ENCODE measurements at regions not wholly inside any gene's neighbourhood (a gene's known extent, or its start where the extent isn't known, plus 50 kb on each side); places are given as distances from the start of the nearest gene placed in this dataset.

- Histone ChIP-seq H3K4me3 (no peak overlapping the region), H3K27ac (no peak overlapping the region), H3K27me3 (no peaks in the 10 kb centered on the region), H3K4me1 (no peaks in the 10 kb centered on the region), H3K9me3 (no peaks in the 10 kb centered on the region), H3K36me3 (no peaks in the 10 kb centered on the region)
- DNase-seq: no peak
- TF ChIP-seq POLR2A (IDR thresholded peaks at IDR 0.05): no peak
- TF ChIP-seq, protein P1, sequence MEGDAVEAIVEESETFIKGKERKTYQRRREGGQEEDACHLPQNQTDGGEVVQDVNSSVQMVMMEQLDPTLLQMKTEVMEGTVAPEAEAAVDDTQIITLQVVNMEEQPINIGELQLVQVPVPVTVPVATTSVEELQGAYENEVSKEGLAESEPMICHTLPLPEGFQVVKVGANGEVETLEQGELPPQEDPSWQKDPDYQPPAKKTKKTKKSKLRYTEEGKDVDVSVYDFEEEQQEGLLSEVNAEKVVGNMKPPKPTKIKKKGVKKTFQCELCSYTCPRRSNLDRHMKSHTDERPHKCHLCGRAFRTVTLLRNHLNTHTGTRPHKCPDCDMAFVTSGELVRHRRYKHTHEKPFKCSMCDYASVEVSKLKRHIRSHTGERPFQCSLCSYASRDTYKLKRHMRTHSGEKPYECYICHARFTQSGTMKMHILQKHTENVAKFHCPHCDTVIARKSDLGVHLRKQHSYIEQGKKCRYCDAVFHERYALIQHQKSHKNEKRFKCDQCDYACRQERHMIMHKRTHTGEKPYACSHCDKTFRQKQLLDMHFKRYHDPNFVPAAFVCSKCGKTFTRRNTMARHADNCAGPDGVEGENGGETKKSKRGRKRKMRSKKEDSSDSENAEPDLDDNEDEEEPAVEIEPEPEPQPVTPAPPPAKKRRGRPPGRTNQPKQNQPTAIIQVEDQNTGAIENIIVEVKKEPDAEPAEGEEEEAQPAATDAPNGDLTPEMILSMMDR (IDR thresholded peaks at IDR 0.05): no peak
- intact Hi-C loops (cut with DNase I; ENCODE audit: low total_unique reads): no loop called here
These were observed 63.2 kb upstream of the ATP11B start for GRCh38 chr3:182729903-182730674.

DNA sequence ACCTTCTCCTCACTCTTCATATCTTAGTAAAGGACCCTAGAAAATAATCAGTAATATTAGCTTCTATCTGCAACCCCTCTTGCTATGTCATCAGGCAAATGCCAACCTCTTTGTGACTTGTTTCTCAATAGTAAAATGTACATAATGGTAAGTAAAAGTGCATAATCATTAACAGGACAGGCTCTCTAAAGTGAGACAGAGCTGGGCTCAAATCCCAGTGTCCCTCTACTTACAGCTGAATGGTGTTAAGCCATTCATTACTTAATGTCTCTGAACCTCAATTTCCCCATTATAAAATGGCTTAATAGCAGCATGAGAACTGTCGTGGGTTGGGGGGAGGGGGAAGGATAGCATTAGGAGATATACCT is 62.6 kb upstream of the ATP11B start:
- Histone ChIP-seq H3K9me3 (no peaks in the 10 kb centered on the region), H3K4me3 (no peak overlapping the region), H3K4me1 (no peaks in the 10 kb centered on the region), H3K27me3 (no peaks in the 10 kb centered on the region), H3K36me3 (no peaks in the 10 kb centered on the region), H3K27ac (no peak overlapping the region)
- intact Hi-C loops (cut with DNase I; ENCODE audit: low total_unique reads): no loop called here
- DNase-seq: no peak
- TF ChIP-seq, protein P1 (IDR thresholded peaks at IDR 0.05): no peak
- no peak for TF ChIP-seq POLR2A (IDR thresholded peaks at IDR 0.05)

DNA sequence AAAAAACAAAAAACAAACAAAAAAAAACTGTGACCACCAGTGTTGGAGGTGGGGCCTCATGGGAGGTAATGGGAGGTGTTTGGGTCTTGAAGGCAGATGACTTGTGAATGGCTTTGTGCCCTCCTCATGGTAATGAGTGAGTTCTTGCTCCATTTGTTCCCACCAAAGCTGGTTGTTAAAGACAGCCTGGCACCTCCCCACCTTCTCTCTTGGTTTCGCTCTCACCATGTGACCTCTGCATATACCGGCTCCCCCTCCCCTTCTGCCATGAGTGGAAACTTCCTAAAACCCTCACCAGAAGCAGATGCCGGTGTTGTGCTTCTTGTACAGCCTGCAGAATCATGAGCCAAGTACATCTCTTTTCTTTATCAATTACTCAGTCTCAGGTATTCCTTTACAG is 61.5 kb upstream of the ATP11B start:
- no peaks in the 10 kb centered on the region for H3K27me3 ChIP-seq
- no peak for DNase-seq
- no peaks in the 10 kb centered on the region for H3K36me3 ChIP-seq
- H3K27ac ChIP-seq: no peak overlapping the region
- intact Hi-C loops (cut with DNase I; ENCODE audit: low total_unique reads): no loop called here
- H3K4me3 ChIP-seq: no peak overlapping the region
- TF ChIP-seq POLR2A (IDR thresholded peaks at IDR 0.05): no peak
- TF ChIP-seq, protein P1 (IDR thresholded peaks at IDR 0.05): no peak
- H3K4me1 ChIP-seq: no peaks in the 10 kb centered on the region
- no peaks in the 10 kb centered on the region for H3K9me3 ChIP-seq

DNA sequence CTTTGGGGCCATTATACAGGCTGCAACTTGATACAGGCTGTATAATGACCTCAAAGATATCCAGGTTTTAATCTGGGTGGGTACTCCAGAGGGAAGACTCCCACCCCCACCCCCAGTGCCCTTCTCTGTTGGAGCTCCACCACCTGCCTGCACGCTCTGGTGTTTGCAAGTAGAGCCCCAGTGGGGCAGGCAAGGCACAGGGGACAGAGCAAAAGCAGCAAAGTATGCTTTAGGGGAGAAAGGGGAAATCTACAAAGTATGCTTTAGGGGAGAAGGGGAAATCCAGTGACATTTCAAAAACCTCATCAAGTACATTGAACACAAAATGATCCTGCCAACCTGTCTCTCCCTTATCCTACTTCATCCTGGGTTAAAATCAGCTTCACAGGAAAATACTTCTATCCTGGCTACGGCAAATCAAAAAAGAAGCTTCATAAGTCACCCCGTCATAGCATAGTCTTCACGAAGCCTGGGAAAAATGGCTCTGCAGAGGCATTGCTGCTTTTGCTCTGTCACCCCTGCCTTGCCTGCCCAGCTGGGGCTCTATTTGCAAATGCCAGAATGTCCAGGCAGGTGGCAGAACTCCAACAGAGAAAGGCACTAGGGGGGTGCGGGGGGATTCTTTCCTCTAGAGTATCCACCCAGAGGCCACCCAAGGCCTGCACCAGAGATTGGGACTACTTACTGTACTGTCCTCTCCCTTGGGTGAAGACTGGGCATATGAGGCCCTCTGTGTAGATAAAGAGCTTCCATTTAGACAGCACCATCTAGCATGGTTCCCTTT is 60.9 kb upstream of the ATP11B start:
- no peak for DNase-seq
- Histone ChIP-seq H3K36me3 (no peaks in the 10 kb centered on the region), H3K27ac (no peak overlapping the region), H3K4me1 (no peaks in the 10 kb centered on the region), H3K27me3 (no peaks in the 10 kb centered on the region), H3K4me3 (no peak overlapping the region), H3K9me3 (no peaks in the 10 kb centered on the region)
- no peak for TF ChIP-seq POLR2A (IDR thresholded peaks at IDR 0.05)
- TF ChIP-seq, protein P1 (IDR thresholded peaks at IDR 0.05): no peak
- intact Hi-C loops (cut with DNase I; ENCODE audit: low total_unique reads): no loop called here

- intact Hi-C loops (cut with DNase I; ENCODE audit: low total_unique reads): no loop called here
- H3K27ac ChIP-seq: peak overlapping the region in 1 of 2 donors; percentile 10
These were observed 57.6 kb upstream of the ATP11B start for GRCh38 chr3:182735672-182736071.

More at GRCh38 chr3:182735672-182736071, 57.6 kb upstream of the ATP11B start:
- no peak for TF ChIP-seq POLR2A (IDR thresholded peaks at IDR 0.05)
- TF ChIP-seq, protein P1 (IDR thresholded peaks at IDR 0.05): no peak
- no peaks in the 10 kb centered on the region for H3K36me3 ChIP-seq
- H3K9me3 ChIP-seq: no peaks in the 10 kb centered on the region
- H3K27me3 ChIP-seq: no peaks in the 10 kb centered on the region
- no peak overlapping the region for H3K4me3 ChIP-seq
- DNase-seq: no peak
- H3K4me1 ChIP-seq: no peaks in the 10 kb centered on the region

All from uterus (tissue), 3 donors.